ENCODE measurements at regions not wholly inside any gene's neighbourhood (a gene's known extent, or its start where the extent isn't known, plus 50 kb on each side); places are given as distances from the start of the nearest gene placed in this dataset.

DNA sequence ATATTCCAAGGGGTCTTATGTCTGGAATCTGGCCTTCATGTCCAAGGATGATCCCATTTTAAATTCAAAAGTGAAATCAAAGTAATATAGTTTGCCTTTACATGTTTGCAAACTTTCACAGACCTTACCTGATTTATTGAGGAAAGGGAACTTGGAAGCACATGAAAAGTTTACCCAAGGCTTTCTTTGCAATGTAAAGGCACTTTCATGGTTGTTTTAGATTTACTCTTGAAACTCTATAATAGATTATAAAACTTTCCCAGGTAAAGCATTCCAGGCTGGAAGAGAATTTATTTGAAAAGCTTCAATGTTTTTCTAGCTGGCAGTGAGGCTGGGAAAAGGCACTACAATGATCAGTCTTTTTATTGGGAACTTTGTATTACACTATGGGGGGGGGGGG is 842.8 kb upstream of the DIAPH2 start:
- in situ Hi-C loops (cut with MboI; ENCODE audit: low sequenced_read_pairs, unreplicated experiment) = no loop called here
- DNase-seq (ENCODE audit: low spot score) = no peak
- TF ChIP-seq, protein P1, sequence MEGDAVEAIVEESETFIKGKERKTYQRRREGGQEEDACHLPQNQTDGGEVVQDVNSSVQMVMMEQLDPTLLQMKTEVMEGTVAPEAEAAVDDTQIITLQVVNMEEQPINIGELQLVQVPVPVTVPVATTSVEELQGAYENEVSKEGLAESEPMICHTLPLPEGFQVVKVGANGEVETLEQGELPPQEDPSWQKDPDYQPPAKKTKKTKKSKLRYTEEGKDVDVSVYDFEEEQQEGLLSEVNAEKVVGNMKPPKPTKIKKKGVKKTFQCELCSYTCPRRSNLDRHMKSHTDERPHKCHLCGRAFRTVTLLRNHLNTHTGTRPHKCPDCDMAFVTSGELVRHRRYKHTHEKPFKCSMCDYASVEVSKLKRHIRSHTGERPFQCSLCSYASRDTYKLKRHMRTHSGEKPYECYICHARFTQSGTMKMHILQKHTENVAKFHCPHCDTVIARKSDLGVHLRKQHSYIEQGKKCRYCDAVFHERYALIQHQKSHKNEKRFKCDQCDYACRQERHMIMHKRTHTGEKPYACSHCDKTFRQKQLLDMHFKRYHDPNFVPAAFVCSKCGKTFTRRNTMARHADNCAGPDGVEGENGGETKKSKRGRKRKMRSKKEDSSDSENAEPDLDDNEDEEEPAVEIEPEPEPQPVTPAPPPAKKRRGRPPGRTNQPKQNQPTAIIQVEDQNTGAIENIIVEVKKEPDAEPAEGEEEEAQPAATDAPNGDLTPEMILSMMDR (IDR thresholded peaks at IDR 0.05; ENCODE audit: borderline replicate concordance, control extremely low read depth, extremely low read depth, insufficient read depth, missing control alignments) = no peak

GRCh38 chrX:95860127-95860526 is 824.5 kb upstream of the DIAPH2 start:
- DNase-seq (ENCODE audit: low spot score) = no peak
- TF ChIP-seq, protein P1 (IDR thresholded peaks at IDR 0.05; ENCODE audit: borderline replicate concordance, control extremely low read depth, extremely low read depth, insufficient read depth, missing control alignments) = no peak
- in situ Hi-C loops (cut with MboI; ENCODE audit: low sequenced_read_pairs, unreplicated experiment) = no loop called here

GRCh38 chrX:95875661-95876060 is 809.0 kb upstream of the DIAPH2 start:
- TF ChIP-seq, protein P1 (IDR thresholded peaks at IDR 0.05; ENCODE audit: borderline replicate concordance, control extremely low read depth, extremely low read depth, insufficient read depth, missing control alignments) = no peak
- no peak for DNase-seq (ENCODE audit: low spot score)
- in situ Hi-C loops (cut with MboI; ENCODE audit: low sequenced_read_pairs, unreplicated experiment) = no loop called here

DNA sequence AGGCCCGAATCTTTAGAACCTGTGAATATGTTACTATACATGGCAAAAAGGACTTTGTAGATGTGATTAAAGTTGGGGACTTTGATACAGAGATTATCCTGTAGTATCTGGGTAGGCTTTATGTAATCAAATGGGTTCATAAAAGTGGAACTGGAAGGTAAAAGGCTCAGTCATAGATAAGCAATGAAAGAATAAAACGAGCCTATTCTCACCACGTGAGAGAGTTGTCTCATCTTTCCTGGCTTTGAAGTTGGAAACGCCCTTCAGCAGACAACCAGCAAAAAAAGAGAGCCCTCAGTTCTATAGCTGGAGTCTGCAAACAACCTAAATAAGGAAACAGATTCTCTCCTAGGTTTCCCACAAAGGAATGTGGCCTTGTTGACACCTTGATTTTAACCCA is 805.8 kb upstream of the DIAPH2 start:
- TF ChIP-seq, protein P1 (IDR thresholded peaks at IDR 0.05; ENCODE audit: borderline replicate concordance, control extremely low read depth, extremely low read depth, insufficient read depth, missing control alignments) = no peak
- no peak for DNase-seq (ENCODE audit: low spot score)
- in situ Hi-C loops (cut with MboI; ENCODE audit: low sequenced_read_pairs, unreplicated experiment) = no loop called here

- in situ Hi-C loops (cut with MboI; ENCODE audit: low sequenced_read_pairs, unreplicated experiment) = no loop called here
- DNase-seq (ENCODE audit: low spot score) = no peak
- TF ChIP-seq, protein P1 (IDR thresholded peaks at IDR 0.05; ENCODE audit: borderline replicate concordance, control extremely low read depth, extremely low read depth, insufficient read depth, missing control alignments) = no peak
Measured at GRCh38 chrX:95884186-95884585, 800.5 kb upstream of the DIAPH2 start.

- in situ Hi-C loops (cut with MboI; ENCODE audit: low sequenced_read_pairs, unreplicated experiment) = no loop called here
- DNase-seq (ENCODE audit: low spot score) = no peak
- TF ChIP-seq, protein P1 (IDR thresholded peaks at IDR 0.05; ENCODE audit: borderline replicate concordance, control extremely low read depth, extremely low read depth, insufficient read depth, missing control alignments) = no peak
Measured at GRCh38 chrX:95885074-95885473, 799.6 kb upstream of the DIAPH2 start.

DNA sequence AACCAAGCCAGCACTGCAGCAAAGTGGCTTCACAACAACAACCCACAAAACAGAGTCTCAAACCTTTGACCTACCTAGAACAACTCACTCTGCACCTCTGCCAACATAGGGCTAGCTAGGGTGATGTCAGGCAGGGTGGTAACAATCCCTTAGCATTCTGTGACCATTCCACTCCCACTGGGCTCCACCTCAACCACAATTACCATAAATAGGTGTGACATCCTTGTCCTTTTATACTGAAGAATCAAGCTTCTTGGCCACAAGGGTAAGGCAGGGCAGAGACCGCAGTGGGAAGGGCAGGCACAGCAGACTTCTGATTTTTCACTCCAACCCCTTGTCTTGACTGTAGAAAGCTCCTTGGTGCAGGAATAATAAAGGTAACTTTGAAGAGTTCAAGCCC is 795.4 kb upstream of the DIAPH2 start:
- in situ Hi-C loops (cut with MboI; ENCODE audit: low sequenced_read_pairs, unreplicated experiment) = no loop called here
- DNase-seq (ENCODE audit: low spot score) = no peak
- TF ChIP-seq, protein P1 (IDR thresholded peaks at IDR 0.05; ENCODE audit: borderline replicate concordance, control extremely low read depth, extremely low read depth, insufficient read depth, missing control alignments) = no peak
